CD14-positive monocyte (primary cell): ENCODE measurements at regions not wholly inside any gene's neighbourhood (a gene's known extent, or its start where the extent isn't known, plus 50 kb on each side); places are given as distances from the start of the nearest gene placed in this dataset.

Experiments
- DNase-seq, 3 donors: peaks; one replicate each; pipeline ENCODE4 v3.0.0-alpha.2; 2011 to 2022
- H2AFZ ChIP-seq: 2 replicates; pipeline ENCODE4 v1.6.0; 2012; ENCODE audit warnings: mild to moderate bottlenecking, low read depth, low read length, inconsistent platforms; ENCODE audit not compliant: insufficient read depth, poor library complexity, severe bottlenecking
- H3K27ac ChIP-seq, 2 donors: 1 replicate in 1 of 2; 2 replicates in 1 of 2; pipeline ENCODE4 v1.5.1; 2012 to 2013; ENCODE audit warnings: low read length in 2 of 2, control low read depth in 1 of 2, inconsistent platforms in 1 of 2, low read depth in 1 of 2, mild to moderate bottlenecking in 1 of 2
- H3K27me3 ChIP-seq, 2 donors: one replicate each; pipeline versions ENCODE4 v1.6.0 to v1.6.1; 2011 to 2013; ENCODE audit warnings: low read length in 2 of 2; ENCODE audit not compliant: control insufficient read depth in 2 of 2, insufficient read depth in 2 of 2
- H3K36me3 ChIP-seq, 2 donors: replicated peaks in 1 of 2; 1 replicate in 1 of 2; 2 replicates in 1 of 2; pipeline versions ENCODE4 v1.5.1 to v1.6.1; 2012 to 2013; ENCODE audit warnings: low read length in 2 of 2, control low read depth in 1 of 2, inconsistent platforms in 1 of 2, mild to moderate bottlenecking in 1 of 2; ENCODE audit not compliant: insufficient read depth in 2 of 2, control insufficient read depth in 1 of 2
- H3K4me1 ChIP-seq, 2 donors: 1 replicate in 1 of 2; 2 replicates in 1 of 2; pipeline versions ENCODE4 v1.5.1 to v1.6.1; 2012 to 2013; ENCODE audit warnings: low read length in 2 of 2, control low read depth in 1 of 2, inconsistent platforms in 1 of 2, mild to moderate bottlenecking in 1 of 2, moderate library complexity in 1 of 2; ENCODE audit not compliant: insufficient read depth in 2 of 2, control insufficient read depth in 1 of 2
- H3K4me2 ChIP-seq: replicated peaks from 2 replicates; pipeline ENCODE3; 2012; ENCODE audit warnings: low read length, moderate library complexity, mild to moderate bottlenecking; ENCODE audit not compliant: poor library complexity, severe bottlenecking; ENCODE audit errors: extremely low read depth
- H3K4me3 ChIP-seq, 3 experiments: fragments of 200-600 bp in 1 of 3; sonication (generic) in 1 of 3; replicated peaks in 1 of 3; 1 replicate in 2 of 3; 2 replicates in 1 of 3; pipeline ENCODE4 v1.5.1; 2011 to 2013; ENCODE audit warnings: low read length in 3 of 3, mild to moderate bottlenecking in 3 of 3, control low read depth in 2 of 3, low read depth in 2 of 3, inconsistent platforms in 1 of 3, moderate library complexity in 1 of 3
- H3K79me2 ChIP-seq: 2 replicates; pipeline ENCODE4 v1.6.0; 2012; ENCODE audit warnings: mild to moderate bottlenecking, control low read depth, inconsistent platforms, low read length, moderate library complexity; ENCODE audit not compliant: insufficient read depth
- H3K9ac ChIP-seq: 2 replicates; pipeline ENCODE4 v1.6.0; 2017; ENCODE audit warnings: low read length, mild to moderate bottlenecking; ENCODE audit not compliant: insufficient read depth, poor library complexity, severe bottlenecking
- H3K9me3 ChIP-seq, 2 donors: replicated peaks in 1 of 2; 1 replicate in 1 of 2; 2 replicates in 1 of 2; pipeline versions ENCODE4 v1.5.1 to v1.6.1; 2012 to 2013; ENCODE audit warnings: low read length in 2 of 2, control low read depth in 1 of 2; ENCODE audit not compliant: control insufficient read depth in 1 of 2, insufficient read depth in 1 of 2
- H4K20me1 ChIP-seq: 2 replicates; pipeline ENCODE4 v1.6.0; 2012; ENCODE audit warnings: mild to moderate bottlenecking, low read length, control low read depth, moderate library complexity; ENCODE audit not compliant: insufficient read depth
- H3K27ac Mint-ChIP-seq, 7 donors: one replicate each; pipeline ENCODE4 v1.8.0; 2020; ENCODE audit warnings: mild to moderate bottlenecking in 7 of 7, mixed read lengths in 7 of 7, moderate library complexity in 6 of 7, inconsistent platforms in 2 of 7
- H3K27me3 Mint-ChIP-seq, 3 donors: one replicate each; pipeline ENCODE4 v1.8.0; 2021 to 2022; ENCODE audit warnings: low read depth in 3 of 3, mild to moderate bottlenecking in 3 of 3, mixed read lengths in 3 of 3, moderate library complexity in 3 of 3, inconsistent platforms in 1 of 3
- H3K36me3 Mint-ChIP-seq, 2 donors: one replicate each; pipeline ENCODE4 v1.8.0; 2020; ENCODE audit warnings: mixed read lengths in 2 of 2, inconsistent platforms in 1 of 2, mild to moderate bottlenecking in 1 of 2
- H3K4me1 Mint-ChIP-seq: one replicate; pipeline ENCODE4 v1.8.0; 2020; ENCODE audit warnings: mild to moderate bottlenecking, mixed read lengths
- H3K4me3 Mint-ChIP-seq, 2 donors: one replicate each; pipeline ENCODE4 v1.8.0; 2020; ENCODE audit warnings: mild to moderate bottlenecking in 2 of 2, mixed read lengths in 2 of 2, moderate library complexity in 1 of 2
- H3K9me3 Mint-ChIP-seq, 7 donors: one replicate each; pipeline ENCODE4 v1.8.0; 2020 to 2022; ENCODE audit warnings: mixed read lengths in 7 of 7, mild to moderate bottlenecking in 6 of 7, moderate library complexity in 6 of 7, inconsistent platforms in 2 of 7
- WGBS: methylation state at CpG from one replicate; pipeline ENCODE4 v1.1.5; 2013; ENCODE audit warnings: missing lambda C conversion rate; ENCODE audit not compliant: insufficient coverage; 5-methylcytosine and 5-hydroxymethylcytosine counted together
- intact Hi-C, 2 donors: fragments of 100-400 bp; cut with micrococcal nuclease; formaldehyde crosslinking; loops; one replicate each; pipeline versions ENCODE4 v1.15.0 to v1.15.1; 2023
- TF ChIP-seq, protein P1 (sequence below): fragments of 200-600 bp; IDR thresholded peaks from one replicate; pipeline ENCODE4 v1.8.0; 2022; ENCODE audit warnings: antibody characterized with exemption, mild to moderate bottlenecking

DNA sequence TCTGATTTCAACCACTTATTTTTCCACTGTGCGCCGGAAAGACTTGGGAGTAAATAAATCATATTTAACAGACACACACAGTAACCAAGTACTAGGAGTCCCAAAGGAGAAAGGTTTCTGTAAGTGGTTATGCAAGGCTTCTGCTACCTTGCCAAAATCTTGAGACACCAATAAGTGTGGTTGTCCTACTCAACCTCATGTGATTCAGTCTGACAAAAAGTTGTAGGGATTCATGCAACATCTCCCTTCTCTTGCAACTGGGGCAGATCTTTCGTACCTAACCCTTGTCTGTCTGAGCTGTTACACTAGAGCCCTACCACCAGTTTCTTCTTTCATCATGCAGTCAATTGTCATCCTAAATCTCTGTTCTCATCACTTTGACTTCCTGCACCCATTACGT, 69.9 kb upstream of the NUDT7 start:
- Histone ChIP-seq H3K4me1 (no peaks in the 10 kb centered on the region), H3K79me2 (no peaks in the 10 kb centered on the region), H3K9me3 (peaks cover 4 to 5% of the 10 kb centered on the region in 2 donors), H2AFZ (no peak overlapping the region), H3K36me3 (no peaks in the 10 kb centered on the region), H3K4me3 (no peak overlapping the region), H3K4me2 (no peak overlapping the region), H4K20me1 (no peaks in the 10 kb centered on the region), H3K9ac (no peak overlapping the region), H3K27me3 (peaks cover 2% of the 10 kb centered on the region in 2 donors), H3K27ac (no peak overlapping the region)
- 100% methylated on average over 1 of the region's 4 CpGs for WGBS
- H3K9me3 Mint-ChIP-seq: peaks cover 2 to 13% (median 6%) of the 10 kb centered on the region in 7 donors
- no peak overlapping the region for H3K27ac Mint-ChIP-seq
- no peak overlapping the region for H3K4me3 Mint-ChIP-seq
- TF ChIP-seq, protein P1, sequence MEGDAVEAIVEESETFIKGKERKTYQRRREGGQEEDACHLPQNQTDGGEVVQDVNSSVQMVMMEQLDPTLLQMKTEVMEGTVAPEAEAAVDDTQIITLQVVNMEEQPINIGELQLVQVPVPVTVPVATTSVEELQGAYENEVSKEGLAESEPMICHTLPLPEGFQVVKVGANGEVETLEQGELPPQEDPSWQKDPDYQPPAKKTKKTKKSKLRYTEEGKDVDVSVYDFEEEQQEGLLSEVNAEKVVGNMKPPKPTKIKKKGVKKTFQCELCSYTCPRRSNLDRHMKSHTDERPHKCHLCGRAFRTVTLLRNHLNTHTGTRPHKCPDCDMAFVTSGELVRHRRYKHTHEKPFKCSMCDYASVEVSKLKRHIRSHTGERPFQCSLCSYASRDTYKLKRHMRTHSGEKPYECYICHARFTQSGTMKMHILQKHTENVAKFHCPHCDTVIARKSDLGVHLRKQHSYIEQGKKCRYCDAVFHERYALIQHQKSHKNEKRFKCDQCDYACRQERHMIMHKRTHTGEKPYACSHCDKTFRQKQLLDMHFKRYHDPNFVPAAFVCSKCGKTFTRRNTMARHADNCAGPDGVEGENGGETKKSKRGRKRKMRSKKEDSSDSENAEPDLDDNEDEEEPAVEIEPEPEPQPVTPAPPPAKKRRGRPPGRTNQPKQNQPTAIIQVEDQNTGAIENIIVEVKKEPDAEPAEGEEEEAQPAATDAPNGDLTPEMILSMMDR: no peak
- H3K27me3 Mint-ChIP-seq: peaks cover 1 to 13% (median 2%) of the 10 kb centered on the region in 3 donors
- no peak for DNase-seq
- no peaks in the 10 kb centered on the region for H3K4me1 Mint-ChIP-seq
- intact Hi-C loops: no loop called here
- H3K36me3 Mint-ChIP-seq: no peaks in the 10 kb centered on the region

DNA sequence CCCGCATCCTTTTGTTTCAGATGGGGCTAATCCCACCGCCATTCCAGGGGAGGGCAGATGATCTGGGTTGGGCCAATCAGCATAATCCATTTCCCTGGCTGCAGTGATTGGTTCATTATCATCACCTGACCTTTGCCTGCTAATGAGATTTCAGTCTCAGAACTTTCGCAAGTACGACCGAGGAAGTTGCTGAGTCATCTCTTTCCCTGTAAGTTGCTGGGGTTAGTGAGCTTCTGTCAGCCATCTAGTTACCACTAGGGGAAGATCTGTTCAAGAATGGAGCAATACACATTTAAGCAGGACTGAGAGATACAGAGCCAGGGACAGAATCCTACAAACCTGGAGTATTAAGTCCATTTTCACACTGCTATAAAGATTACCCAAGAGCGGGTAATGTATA, 65.3 kb upstream of the NUDT7 start:
- H3K36me3 Mint-ChIP-seq: no peaks in the 10 kb centered on the region
- peaks cover 4 to 9% (median 4%) of the 10 kb centered on the region in 3 donors for H3K27me3 Mint-ChIP-seq
- 0% methylated on average over 2 of the region's 6 CpGs for WGBS
- H3K27ac ChIP-seq: no peak overlapping the region
- H3K4me2 ChIP-seq: no peak overlapping the region
- peaks cover 4 to 5% of the 10 kb centered on the region in 2 donors for H3K9me3 ChIP-seq
- TF ChIP-seq, protein P1: no peak
- no peak overlapping the region for H2AFZ ChIP-seq
- intact Hi-C loops: no loop called here
- no peaks in the 10 kb centered on the region for H3K36me3 ChIP-seq
- no peak overlapping the region for H3K9ac ChIP-seq
- DNase-seq: peak in 1 of 3 donors; percentile 10
- no peak overlapping the region for H3K27ac Mint-ChIP-seq
- H4K20me1 ChIP-seq: no peaks in the 10 kb centered on the region
- no peaks in the 10 kb centered on the region for H3K79me2 ChIP-seq
- no peak overlapping the region for H3K4me3 Mint-ChIP-seq
- H3K4me1 ChIP-seq: no peaks in the 10 kb centered on the region
- no peaks in the 10 kb centered on the region for H3K4me1 Mint-ChIP-seq
- peaks cover 5 to 19% (median 9%) of the 10 kb centered on the region in 7 donors for H3K9me3 Mint-ChIP-seq
- peaks cover 0 to 2% of the 10 kb centered on the region in 2 donors for H3K27me3 ChIP-seq
- H3K4me3 ChIP-seq: no peak overlapping the region
